Stimulated activated CD4-positive, alpha-beta T cell treated with anti-CD3 and anti-CD28 coated beads, Interleukin-1b, Interleukin-23, amount 100 ng/mL, for 4 hours (primary cell): ENCODE measurements at regions not wholly inside any gene's neighbourhood (a gene's known extent, or its start where the extent isn't known, plus 50 kb on each side); places are given as distances from the start of the nearest gene placed in this dataset.

Experiments
- DNase-seq, 2 donors: peaks; one replicate each; pipeline ENCODE4 v3.0.0-alpha.2; 2020; ENCODE audit warnings: low read depth in 2 of 2

GRCh38 chr7:142409471-142409870 lies 151.6 kb upstream of the PRSS58 start:
- no peak for DNase-seq

- no peak for DNase-seq
Measured at GRCh38 chr7:142408794-142409193, 150.9 kb upstream of the PRSS58 start.

- no peak for DNase-seq
Measured at GRCh38 chr7:142407939-142408570, 150.2 kb upstream of the PRSS58 start.

GRCh38 chr7:142405122-142405765 lies 147.4 kb upstream of the PRSS58 start:
- DNase-seq = no peak

- no peak for DNase-seq
Measured at GRCh38 chr7:142401951-142402350, 144.1 kb upstream of the PRSS58 start.

- no peak for DNase-seq
Measured at GRCh38 chr7:142400042-142400533, 142.2 kb upstream of the PRSS58 start.

GRCh38 chr7:142391191-142391992 lies 133.5 kb upstream of the PRSS58 start:
- peak; percentile 6 to 39 for DNase-seq

GRCh38 chr7:142389544-142389943 lies 131.7 kb upstream of the PRSS58 start:
- DNase-seq = no peak

- peak in 1 of 2 donors; percentile 12 for DNase-seq
Measured at GRCh38 chr7:142385491-142386340, 127.9 kb upstream of the PRSS58 start.

- DNase-seq = no peak
Measured at GRCh38 chr7:142384493-142384922, 126.7 kb upstream of the PRSS58 start.

- no peak for DNase-seq
Measured at GRCh38 chr7:142383841-142384492, 126.1 kb upstream of the PRSS58 start.

GRCh38 chr7:142381727-142382390 lies 124.0 kb upstream of the PRSS58 start:
- no peak for DNase-seq

- DNase-seq = no peak
Measured at GRCh38 chr7:142380069-142380468, 122.2 kb upstream of the PRSS58 start.

- DNase-seq = no peak
Measured at GRCh38 chr7:142379201-142379885, 121.5 kb upstream of the PRSS58 start.

- DNase-seq = no peak
Measured at GRCh38 chr7:142377567-142377966, 119.7 kb upstream of the PRSS58 start.

- DNase-seq = no peak
Measured at GRCh38 chr7:142376356-142376997, 118.6 kb upstream of the PRSS58 start.

GRCh38 chr7:142375710-142376313 lies 118.0 kb upstream of the PRSS58 start:
- no peak for DNase-seq

GRCh38 chr7:142372727-142373126 lies 114.9 kb upstream of the PRSS58 start:
- DNase-seq = no peak
